ENCODE measurements at regions not wholly inside any gene's neighbourhood (a gene's known extent, or its start where the extent isn't known, plus 50 kb on each side); places are given as distances from the start of the nearest gene placed in this dataset.

DNA sequence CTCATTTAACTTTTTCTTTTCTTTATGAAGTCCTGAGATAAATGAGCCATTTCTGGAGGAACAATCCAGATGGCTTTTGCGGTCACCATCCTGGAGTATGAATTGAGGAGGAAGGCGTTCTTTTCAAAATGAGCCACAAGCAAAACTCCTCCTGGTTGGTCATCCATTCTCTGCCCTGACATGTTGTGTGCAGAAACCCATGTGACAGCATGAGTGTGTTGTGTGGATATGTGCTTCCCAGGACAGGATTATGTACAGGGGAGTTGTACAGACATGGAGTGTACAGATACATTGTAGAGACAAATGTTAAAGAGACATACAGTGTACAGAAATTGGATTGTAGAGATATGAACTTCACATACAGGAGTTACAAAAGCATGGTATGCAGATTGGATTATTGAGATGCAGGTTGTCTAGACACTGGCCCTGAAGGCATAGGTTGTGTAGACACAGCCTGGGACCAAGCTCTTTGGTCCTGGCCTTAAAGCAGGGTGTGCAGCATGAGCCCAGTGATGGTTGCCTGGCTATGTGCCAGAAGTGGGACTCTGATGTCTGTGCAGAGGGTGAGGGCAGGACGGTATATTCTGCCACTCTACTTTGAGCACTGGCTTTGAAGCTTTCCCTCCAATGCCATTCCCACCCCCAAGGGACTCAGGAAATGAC is 178.5 kb upstream of the ZBED5 start:
- H3K4me1 Mint-ChIP-seq, result no peaks in the 10 kb centered on the region
- H3K9me3 Mint-ChIP-seq, result no peaks in the 10 kb centered on the region
- no peak overlapping the region for H3K27ac Mint-ChIP-seq
- DNase-seq, result no peak
- CTCF ChIA-PET, result interaction anchor here (1.0 to 5.4 kb wide), 5 partner anchors 9 to 752 kb away, joined by 3 to 38 read pairs (median 14); no protein-coding TSS in a partner anchor
- POLR2A ChIA-PET, result no interaction called here
- H3K36me3 Mint-ChIP-seq (ENCODE audit: low read depth), result no peaks in the 10 kb centered on the region
- H3K4me3 Mint-ChIP-seq, result no peak overlapping the region
- peaks cover 10% of the 10 kb centered on the region for H3K27me3 Mint-ChIP-seq

DNA sequence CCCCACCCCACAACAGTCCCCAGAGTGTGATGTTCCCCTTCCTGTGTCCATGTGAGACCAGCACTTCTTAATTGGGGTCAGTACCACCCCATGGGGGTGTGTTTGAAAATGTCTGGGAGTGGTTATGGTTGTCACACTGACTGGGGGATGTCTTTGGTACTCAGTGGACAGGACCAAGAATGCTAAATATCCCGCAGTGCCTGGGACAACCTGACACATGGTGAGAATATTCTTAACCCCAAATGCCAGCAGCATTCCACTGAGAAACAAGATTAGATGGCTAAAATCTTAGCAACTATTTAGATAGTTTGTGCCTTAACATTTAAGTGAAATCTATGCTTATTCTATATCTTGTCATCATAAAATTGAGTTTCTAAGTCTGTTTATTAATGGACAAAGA is 177.5 kb upstream of the ZBED5 start:
- H3K27me3 Mint-ChIP-seq, result peaks cover 10% of the 10 kb centered on the region
- H3K4me1 Mint-ChIP-seq, result no peaks in the 10 kb centered on the region
- CTCF ChIA-PET, result interaction anchor here (1.0 to 5.4 kb wide), 6 partner anchors 8 to 753 kb away, joined by 3 to 38 read pairs (median 12); no protein-coding TSS in a partner anchor
- POLR2A ChIA-PET, result no interaction called here
- no peaks in the 10 kb centered on the region for H3K9me3 Mint-ChIP-seq
- no peak overlapping the region for H3K27ac Mint-ChIP-seq
- DNase-seq, result no peak
- H3K36me3 Mint-ChIP-seq (ENCODE audit: low read depth), result no peaks in the 10 kb centered on the region
- no peak overlapping the region for H3K4me3 Mint-ChIP-seq

- Mint-ChIP-seq H3K36me3 (ENCODE audit: low read depth) (no peaks in the 10 kb centered on the region), H3K4me1 (no peaks in the 10 kb centered on the region), H3K27me3 (peaks cover 13% of the 10 kb centered on the region), H3K4me3 (no peak overlapping the region), H3K9me3 (no peaks in the 10 kb centered on the region), H3K27ac (no peak overlapping the region)
- no peak for DNase-seq
- POLR2A ChIA-PET, result no interaction called here
- CTCF ChIA-PET, result interaction anchor here (1.0 to 3.5 kb wide), 2 partner anchors 11 to 232 kb away, joined by 3 to 14 read pairs; no protein-coding TSS in a partner anchor
These were observed 176.6 kb upstream of the ZBED5 start for GRCh38 chr11:11034476-11034875.

DNA sequence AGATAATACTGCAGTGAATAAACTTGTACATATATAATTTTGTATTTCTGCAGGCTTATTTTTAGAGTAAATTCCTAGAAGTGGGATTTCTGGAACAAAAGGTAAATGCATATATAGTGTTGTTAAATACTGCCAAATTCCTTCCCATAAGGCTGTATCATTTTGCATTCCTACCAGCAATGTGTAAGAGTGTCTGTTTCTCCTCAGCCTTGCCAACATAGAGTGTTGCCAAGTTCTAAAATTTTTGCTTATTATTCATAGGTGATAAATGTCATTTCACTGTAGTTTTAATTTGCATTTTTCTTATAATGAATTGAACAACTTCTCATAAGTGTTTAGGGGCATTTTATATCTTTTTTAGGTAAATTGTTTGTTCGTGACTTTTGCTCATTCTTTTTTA is 174.2 kb upstream of the ZBED5 start:
- Mint-ChIP-seq H3K4me1 (no peaks in the 10 kb centered on the region), H3K27me3 (peaks cover 22% of the 10 kb centered on the region), H3K27ac (no peak overlapping the region), H3K36me3 (ENCODE audit: low read depth) (no peaks in the 10 kb centered on the region), H3K9me3 (no peaks in the 10 kb centered on the region), H3K4me3 (no peak overlapping the region)
- POLR2A ChIA-PET, result interaction anchor here (0.6 kb wide), 1 partner anchor 324 kb away, joined by 3 read pairs; no protein-coding TSS in a partner anchor
- CTCF ChIA-PET, result no interaction called here
- DNase-seq, result no peak

- ChIA-PET CTCF (interaction anchor here (0.8 to 4.4 kb wide), 17 partner anchors 8 to 759 kb away, joined by 3 to 49 read pairs (median 6); no protein-coding TSS in a partner anchor), POLR2A (interaction anchor here (0.9 to 1.2 kb wide), 2 partner anchors 423 to 758 kb away, joined by 3 read pairs; no protein-coding TSS in a partner anchor)
- Mint-ChIP-seq H3K27ac (no peak overlapping the region), H3K4me1 (no peaks in the 10 kb centered on the region), H3K36me3 (ENCODE audit: low read depth) (no peaks in the 10 kb centered on the region), H3K27me3 (peaks cover 15% of the 10 kb centered on the region), H3K9me3 (no peaks in the 10 kb centered on the region), H3K4me3 (no peak overlapping the region)
- DNase-seq, result no peak
These were observed 171.2 kb upstream of the ZBED5 start for GRCh38 chr11:11029027-11029426.

DNA sequence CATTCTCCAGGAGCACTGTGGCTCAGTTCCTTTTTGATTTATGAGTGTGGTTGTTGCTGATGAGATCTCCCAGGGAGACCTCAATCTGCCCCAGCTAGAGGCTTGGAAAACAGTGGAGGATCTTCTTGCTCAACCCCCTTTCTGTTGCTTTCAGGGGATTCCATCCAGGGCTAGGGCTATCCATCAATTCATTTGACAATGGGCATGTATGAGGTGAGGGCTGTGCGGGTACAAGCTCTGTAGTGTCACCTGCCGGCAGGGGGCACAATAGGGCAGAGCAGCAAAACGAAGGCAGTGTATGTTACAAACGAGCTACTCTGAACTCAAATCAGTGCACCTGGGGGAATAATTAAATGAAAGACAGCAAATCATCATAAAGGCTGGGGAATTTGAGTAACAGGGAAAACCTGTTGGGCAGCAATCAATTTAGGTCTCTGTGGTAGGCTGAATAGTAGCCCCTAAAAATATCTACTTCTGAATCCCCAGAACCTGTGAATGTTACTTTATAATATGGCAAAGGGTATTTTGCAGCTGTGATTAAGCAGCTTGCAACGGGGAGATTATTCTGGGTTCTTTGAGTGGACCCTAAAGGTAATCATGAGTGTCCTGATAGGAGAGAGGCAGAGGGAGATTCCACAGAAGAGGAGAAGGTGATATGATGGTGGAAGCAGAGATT is 170.3 kb upstream of the ZBED5 start:
- H3K4me1 Mint-ChIP-seq, result no peaks in the 10 kb centered on the region
- H3K9me3 Mint-ChIP-seq, result no peaks in the 10 kb centered on the region
- H3K27ac Mint-ChIP-seq, result no peak overlapping the region
- peak; percentile 81 for DNase-seq
- peaks cover 13% of the 10 kb centered on the region for H3K27me3 Mint-ChIP-seq
- no peak overlapping the region for H3K4me3 Mint-ChIP-seq
- POLR2A ChIA-PET, result interaction anchor here (1.2 kb wide), 1 partner anchor 759 kb away, joined by 3 read pairs; no protein-coding TSS in a partner anchor
- no peaks in the 10 kb centered on the region for H3K36me3 Mint-ChIP-seq (ENCODE audit: low read depth)
- CTCF ChIA-PET, result interaction anchor here (0.6 to 9.0 kb wide), 37 partner anchors 9 to 760 kb away, joined by 3 to 105 read pairs (median 4); no protein-coding TSS in a partner anchor

- ChIA-PET CTCF (interaction anchor here (0.9 to 9.0 kb wide), 22 partner anchors 10 to 761 kb away, joined by 3 to 105 read pairs (median 5); no protein-coding TSS in a partner anchor), POLR2A (no interaction called here)
- Mint-ChIP-seq H3K27me3 (peaks cover 13% of the 10 kb centered on the region), H3K4me3 (no peak overlapping the region), H3K36me3 (ENCODE audit: low read depth) (no peaks in the 10 kb centered on the region), H3K9me3 (no peaks in the 10 kb centered on the region), H3K4me1 (no peaks in the 10 kb centered on the region), H3K27ac (no peak overlapping the region)
- no peak for DNase-seq
These were observed 169.4 kb upstream of the ZBED5 start for GRCh38 chr11:11027288-11027687.

DNA sequence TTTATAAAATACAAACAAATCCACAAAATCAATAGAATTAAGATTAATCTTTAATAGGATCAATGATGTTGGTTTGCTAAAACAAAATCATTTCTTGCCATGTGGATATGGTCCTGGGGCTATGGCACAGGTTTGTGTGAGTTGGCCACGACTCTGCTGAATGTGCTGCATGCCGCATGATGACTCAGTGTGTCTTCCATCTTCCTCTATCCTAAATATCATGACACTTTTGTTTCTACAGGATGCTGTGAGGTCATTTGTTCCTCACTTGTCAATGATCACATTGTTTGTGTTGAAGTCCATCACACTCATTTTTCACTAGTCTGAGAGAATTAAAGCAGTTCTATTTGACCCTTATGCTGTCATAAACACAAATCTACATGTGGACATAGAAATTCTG is 167.2 kb upstream of the ZBED5 start:
- ChIA-PET POLR2A (no interaction called here), CTCF (interaction anchor here (1.4 to 9.0 kb wide), 5 partner anchors 12 to 762 kb away, joined by 3 to 105 read pairs (median 38); no protein-coding TSS in a partner anchor)
- Mint-ChIP-seq H3K4me1 (no peaks in the 10 kb centered on the region), H3K36me3 (ENCODE audit: low read depth) (no peaks in the 10 kb centered on the region), H3K27me3 (peaks cover 13% of the 10 kb centered on the region), H3K27ac (no peak overlapping the region), H3K9me3 (no peaks in the 10 kb centered on the region), H3K4me3 (no peak overlapping the region)
- DNase-seq, result no peak

DNA sequence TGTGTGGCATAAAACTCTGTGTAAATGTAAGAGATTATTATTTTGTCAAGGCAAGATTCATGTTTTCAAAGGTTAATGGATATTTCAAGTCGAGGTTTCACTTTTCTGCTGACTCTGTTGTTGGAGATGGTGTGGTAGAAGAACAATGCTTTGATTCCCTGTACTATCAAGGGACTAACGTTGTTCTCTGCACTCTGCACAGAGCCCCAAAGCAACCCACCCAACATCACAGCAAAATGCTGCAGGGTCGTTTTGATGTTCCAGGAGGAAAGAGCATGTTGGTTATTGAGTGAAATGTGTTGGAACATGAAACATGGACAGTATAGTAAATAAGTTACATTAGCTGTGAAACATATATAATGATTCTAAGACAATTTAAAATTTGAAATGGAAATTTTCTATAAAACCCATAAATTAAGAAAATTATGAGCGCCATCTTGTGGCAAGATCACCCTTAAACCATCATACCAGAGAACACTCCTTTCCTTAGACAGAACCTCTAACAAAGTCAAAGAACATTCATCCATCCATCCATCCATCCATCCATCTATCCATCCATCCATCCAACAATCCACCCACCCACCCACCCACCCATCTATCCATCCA is 164.4 kb upstream of the ZBED5 start:
- ChIA-PET POLR2A (interaction anchor here (1.8 kb wide), 1 partner anchor 88 kb away, joined by 5 read pairs; no protein-coding TSS in a partner anchor), CTCF (interaction anchor here (1.0 to 9.0 kb wide), 4 partner anchors 88 to 231 kb away, joined by 3 to 105 read pairs (median 38); no protein-coding TSS in a partner anchor)
- Mint-ChIP-seq H3K27me3 (no peaks in the 10 kb centered on the region), H3K4me3 (no peak overlapping the region), H3K27ac (no peak overlapping the region), H3K36me3 (ENCODE audit: low read depth) (no peaks in the 10 kb centered on the region), H3K4me1 (no peaks in the 10 kb centered on the region), H3K9me3 (no peaks in the 10 kb centered on the region)
- no peak for DNase-seq

GRCh38 chr11:11021563-11021962 is 163.7 kb upstream of the ZBED5 start:
- no peaks in the 10 kb centered on the region for H3K4me1 Mint-ChIP-seq
- no peak for DNase-seq
- ChIA-PET POLR2A (interaction anchor here (1.8 kb wide), 1 partner anchor 88 kb away, joined by 5 read pairs; no protein-coding TSS in a partner anchor), CTCF (interaction anchor here (1.0 to 9.0 kb wide), 9 partner anchors 16 to 230 kb away, joined by 3 to 105 read pairs (median 5); no protein-coding TSS in a partner anchor)
- no peaks in the 10 kb centered on the region for H3K9me3 Mint-ChIP-seq
- H3K36me3 Mint-ChIP-seq (ENCODE audit: low read depth), result no peaks in the 10 kb centered on the region
- H3K27me3 Mint-ChIP-seq, result no peaks in the 10 kb centered on the region
- H3K4me3 Mint-ChIP-seq, result no peak overlapping the region
- no peak overlapping the region for H3K27ac Mint-ChIP-seq

DNA sequence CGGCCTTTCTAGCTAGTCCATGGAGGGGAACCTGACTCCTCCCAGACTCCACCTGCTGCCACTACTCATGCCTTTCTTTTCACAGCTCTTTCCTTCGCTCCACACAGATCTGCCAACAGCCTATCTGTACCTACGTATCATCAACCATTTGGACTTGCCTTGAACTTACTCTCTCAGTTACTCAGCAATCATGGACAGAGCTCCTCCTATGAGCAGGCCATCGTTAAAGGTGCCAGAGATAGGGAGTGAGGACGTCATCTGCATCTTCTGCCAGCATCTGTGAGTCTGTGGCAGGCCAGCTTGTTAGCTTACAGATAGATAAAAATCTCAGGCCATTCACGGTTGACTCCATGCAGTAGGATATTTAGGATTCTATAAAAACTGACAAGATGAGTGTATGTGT is 162.9 kb upstream of the ZBED5 start:
- DNase-seq, result no peak
- Mint-ChIP-seq H3K27ac (no peak overlapping the region), H3K4me3 (no peak overlapping the region), H3K36me3 (ENCODE audit: low read depth) (no peaks in the 10 kb centered on the region), H3K27me3 (no peaks in the 10 kb centered on the region), H3K4me1 (no peaks in the 10 kb centered on the region), H3K9me3 (no peaks in the 10 kb centered on the region)
- ChIA-PET CTCF (interaction anchor here (0.6 to 9.0 kb wide), 9 partner anchors 17 to 247 kb away, joined by 3 to 105 read pairs (median 5); no protein-coding TSS in a partner anchor), POLR2A (interaction anchor here (1.2 to 1.8 kb wide), 2 partner anchors 87 to 229 kb away, joined by 4 to 5 read pairs; no protein-coding TSS in a partner anchor)

DNA sequence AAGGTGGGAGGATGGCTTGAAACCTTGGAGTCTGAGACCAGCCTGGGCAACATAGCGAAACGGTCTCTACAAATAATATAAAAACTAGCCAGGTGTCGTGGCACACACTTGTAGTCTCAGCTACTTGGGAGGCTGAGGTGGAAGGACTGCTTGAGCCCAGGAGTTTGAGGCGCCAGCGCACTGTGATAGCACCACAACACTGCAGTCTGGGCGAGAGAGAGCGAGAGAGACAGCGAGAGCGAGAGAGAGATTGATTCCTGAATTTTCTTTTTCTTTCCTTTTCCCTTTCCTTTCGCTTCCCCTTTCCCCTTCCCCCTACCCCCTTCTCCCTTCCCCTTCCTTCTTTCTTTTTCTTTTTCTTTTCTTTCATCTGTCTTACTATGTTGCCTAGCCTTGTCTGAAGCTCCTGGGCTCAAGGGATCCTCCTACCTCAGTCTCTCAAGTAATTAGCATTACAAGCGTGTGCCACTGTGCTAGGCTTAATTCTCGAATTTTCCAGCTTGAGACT is 162.4 kb upstream of the ZBED5 start:
- POLR2A ChIA-PET, result interaction anchor here (1.2 to 1.8 kb wide), 2 partner anchors 86 to 228 kb away, joined by 4 to 5 read pairs; no protein-coding TSS in a partner anchor
- H3K4me1 Mint-ChIP-seq, result no peaks in the 10 kb centered on the region
- H3K27me3 Mint-ChIP-seq, result no peaks in the 10 kb centered on the region
- H3K36me3 Mint-ChIP-seq (ENCODE audit: low read depth), result no peaks in the 10 kb centered on the region
- no peak for DNase-seq
- H3K4me3 Mint-ChIP-seq, result no peak overlapping the region
- no peaks in the 10 kb centered on the region for H3K9me3 Mint-ChIP-seq
- no peak overlapping the region for H3K27ac Mint-ChIP-seq
- CTCF ChIA-PET, result interaction anchor here (0.6 to 9.0 kb wide), 9 partner anchors 17 to 248 kb away, joined by 3 to 105 read pairs (median 5); no protein-coding TSS in a partner anchor

All from activated CD4-positive, alpha-beta memory T cell treated with anti-CD3 and anti-CD28 coated beads, Interleukin-2, amount 10 ng/mL, durations not matched to agents 7 days and 5 days (primary cell).